ENCODE measurements at regions not wholly inside any gene's neighbourhood (a gene's known extent, or its start where the extent isn't known, plus 50 kb on each side); places are given as distances from the start of the nearest gene placed in this dataset.

DNA sequence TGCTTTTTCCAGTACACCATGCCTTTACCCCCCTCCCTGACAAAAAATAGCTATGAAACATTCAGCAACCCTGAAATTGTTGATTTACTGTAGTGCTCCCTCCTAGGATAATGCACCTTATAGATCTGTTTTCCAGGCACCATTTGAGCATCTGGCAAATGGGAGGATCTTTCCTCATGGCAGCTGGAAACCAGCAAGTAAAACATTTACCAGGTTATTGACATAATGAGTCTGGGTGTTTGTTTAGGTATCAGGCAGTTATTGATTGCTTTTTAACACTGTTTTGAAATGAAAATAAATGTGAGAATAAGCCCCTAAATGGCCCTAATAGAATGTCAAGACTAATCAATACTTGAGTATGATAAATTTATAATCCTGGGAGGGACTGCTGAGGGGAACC lies 57.3 kb upstream of the KLF4 start (continued):
- TF ChIP-seq, protein P1, sequence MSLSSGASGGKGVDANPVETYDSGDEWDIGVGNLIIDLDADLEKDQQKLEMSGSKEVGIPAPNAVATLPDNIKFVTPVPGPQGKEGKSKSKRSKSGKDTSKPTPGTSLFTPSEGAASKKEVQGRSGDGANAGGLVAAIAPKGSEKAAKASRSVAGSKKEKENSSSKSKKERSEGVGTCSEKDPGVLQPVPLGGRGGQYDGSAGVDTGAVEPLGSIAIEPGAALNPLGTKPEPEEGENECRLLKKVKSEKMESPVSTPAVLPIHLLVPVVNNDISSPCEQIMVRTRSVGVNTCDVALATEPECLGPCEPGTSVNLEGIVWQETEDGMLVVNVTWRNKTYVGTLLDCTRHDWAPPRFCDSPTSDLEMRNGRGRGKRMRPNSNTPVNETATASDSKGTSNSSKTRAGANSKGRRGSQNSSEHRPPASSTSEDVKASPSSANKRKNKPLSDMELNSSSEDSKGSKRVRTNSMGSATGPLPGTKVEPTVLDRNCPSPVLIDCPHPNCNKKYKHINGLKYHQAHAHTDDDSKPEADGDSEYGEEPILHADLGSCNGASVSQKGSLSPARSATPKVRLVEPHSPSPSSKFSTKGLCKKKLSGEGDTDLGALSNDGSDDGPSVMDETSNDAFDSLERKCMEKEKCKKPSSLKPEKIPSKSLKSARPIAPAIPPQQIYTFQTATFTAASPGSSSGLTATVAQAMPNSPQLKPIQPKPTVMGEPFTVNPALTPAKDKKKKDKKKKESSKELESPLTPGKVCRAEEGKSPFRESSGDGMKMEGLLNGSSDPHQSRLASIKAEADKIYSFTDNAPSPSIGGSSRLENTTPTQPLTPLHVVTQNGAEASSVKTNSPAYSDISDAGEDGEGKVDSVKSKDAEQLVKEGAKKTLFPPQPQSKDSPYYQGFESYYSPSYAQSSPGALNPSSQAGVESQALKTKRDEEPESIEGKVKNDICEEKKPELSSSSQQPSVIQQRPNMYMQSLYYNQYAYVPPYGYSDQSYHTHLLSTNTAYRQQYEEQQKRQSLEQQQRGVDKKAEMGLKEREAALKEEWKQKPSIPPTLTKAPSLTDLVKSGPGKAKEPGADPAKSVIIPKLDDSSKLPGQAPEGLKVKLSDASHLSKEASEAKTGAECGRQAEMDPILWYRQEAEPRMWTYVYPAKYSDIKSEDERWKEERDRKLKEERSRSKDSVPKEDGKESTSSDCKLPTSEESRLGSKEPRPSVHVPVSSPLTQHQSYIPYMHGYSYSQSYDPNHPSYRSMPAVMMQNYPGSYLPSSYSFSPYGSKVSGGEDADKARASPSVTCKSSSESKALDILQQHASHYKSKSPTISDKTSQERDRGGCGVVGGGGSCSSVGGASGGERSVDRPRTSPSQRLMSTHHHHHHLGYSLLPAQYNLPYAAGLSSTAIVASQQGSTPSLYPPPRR (CRISPR knock-in tag; IDR thresholded peaks at IDR 0.05; ENCODE audit: borderline replicate concordance), result peak; percentile 56; the same call in 1 of the 2 replicates
- TF ChIP-seq NONO (IDR thresholded peaks at IDR 0.05) (no peak), NONO (CRISPR knock-in tag; conservative IDR thresholded peaks at IDR 0.05) (no peak), ZGPAT (CRISPR knock-in tag; IDR thresholded peaks at IDR 0.05) (peak; percentile 53; the same call in 1 of the 2 replicates), CREM (IDR thresholded peaks at IDR 0.05) (peak; percentile 36; the same call in 1 of the 2 replicates), CREM (CRISPR knock-in tag; IDR thresholded peaks at IDR 0.05) (no peak), ZNF292 (CRISPR knock-in tag; IDR thresholded peaks at IDR 0.05; ENCODE audit: borderline replicate concordance, low read depth) (no peak), ZNF281 (CRISPR knock-in tag; IDR thresholded peaks at IDR 0.05; ENCODE audit: borderline replicate concordance) (no peak), ZFP36L1 (CRISPR knock-in tag; IDR thresholded peaks at IDR 0.05) (no peak), SOX6 (IDR thresholded peaks at IDR 0.05) (no peak), SOX6 (CRISPR knock-in tag; IDR thresholded peaks at IDR 0.05) (0 out of 2 replicates have a peak, but pooled peaks have one; percentile 17)
- TF ChIP-seq, protein P2, sequence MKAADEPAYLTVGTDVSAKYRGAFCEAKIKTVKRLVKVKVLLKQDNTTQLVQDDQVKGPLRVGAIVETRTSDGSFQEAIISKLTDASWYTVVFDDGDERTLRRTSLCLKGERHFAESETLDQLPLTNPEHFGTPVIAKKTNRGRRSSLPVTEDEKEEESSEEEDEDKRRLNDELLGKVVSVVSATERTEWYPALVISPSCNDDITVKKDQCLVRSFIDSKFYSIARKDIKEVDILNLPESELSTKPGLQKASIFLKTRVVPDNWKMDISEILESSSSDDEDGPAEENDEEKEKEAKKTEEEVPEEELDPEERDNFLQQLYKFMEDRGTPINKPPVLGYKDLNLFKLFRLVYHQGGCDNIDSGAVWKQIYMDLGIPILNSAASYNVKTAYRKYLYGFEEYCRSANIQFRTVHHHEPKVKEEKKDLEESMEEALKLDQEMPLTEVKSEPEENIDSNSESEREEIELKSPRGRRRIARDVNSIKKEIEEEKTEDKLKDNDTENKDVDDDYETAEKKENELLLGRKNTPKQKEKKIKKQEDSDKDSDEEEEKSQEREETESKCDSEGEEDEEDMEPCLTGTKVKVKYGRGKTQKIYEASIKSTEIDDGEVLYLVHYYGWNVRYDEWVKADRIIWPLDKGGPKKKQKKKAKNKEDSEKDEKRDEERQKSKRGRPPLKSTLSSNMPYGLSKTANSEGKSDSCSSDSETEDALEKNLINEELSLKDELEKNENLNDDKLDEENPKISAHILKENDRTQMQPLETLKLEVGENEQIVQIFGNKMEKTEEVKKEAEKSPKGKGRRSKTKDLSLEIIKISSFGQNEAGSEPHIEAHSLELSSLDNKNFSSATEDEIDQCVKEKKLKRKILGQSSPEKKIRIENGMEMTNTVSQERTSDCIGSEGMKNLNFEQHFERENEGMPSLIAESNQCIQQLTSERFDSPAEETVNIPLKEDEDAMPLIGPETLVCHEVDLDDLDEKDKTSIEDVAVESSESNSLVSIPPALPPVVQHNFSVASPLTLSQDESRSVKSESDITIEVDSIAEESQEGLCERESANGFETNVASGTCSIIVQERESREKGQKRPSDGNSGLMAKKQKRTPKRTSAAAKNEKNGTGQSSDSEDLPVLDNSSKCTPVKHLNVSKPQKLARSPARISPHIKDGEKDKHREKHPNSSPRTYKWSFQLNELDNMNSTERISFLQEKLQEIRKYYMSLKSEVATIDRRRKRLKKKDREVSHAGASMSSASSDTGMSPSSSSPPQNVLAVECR (CRISPR knock-in tag; IDR thresholded peaks at IDR 0.05; ENCODE audit: borderline replicate concordance), result no peak

Data from HepG2 (cell line).